Mucosa of rectum (tissue), 2 donors: ENCODE measurements at regions not wholly inside any gene's neighbourhood (a gene's known extent, or its start where the extent isn't known, plus 50 kb on each side); places are given as distances from the start of the nearest gene placed in this dataset.

ENCODE experiments used
- H3K27ac ChIP-seq, 2 donors: one replicate each; pipeline ENCODE4 v1.7.0; 2013; ENCODE audit warnings: inconsistent platforms in 2 of 2, low read depth in 2 of 2, low read length in 2 of 2
- H3K27me3 ChIP-seq, 2 donors: one replicate each; pipeline ENCODE4 v1.7.0; 2013; ENCODE audit warnings: low read length in 2 of 2; ENCODE audit not compliant: control insufficient read depth in 2 of 2, insufficient read depth in 2 of 2
- H3K36me3 ChIP-seq, 2 donors: one replicate each; pipeline ENCODE4 v1.7.0; 2013; ENCODE audit warnings: low read length in 2 of 2; ENCODE audit not compliant: control insufficient read depth in 2 of 2, insufficient read depth in 2 of 2
- H3K4me1 ChIP-seq, 2 donors: one replicate each; pipeline ENCODE4 v1.7.0; 2013; ENCODE audit warnings: low read length in 2 of 2, mild to moderate bottlenecking in 1 of 2; ENCODE audit not compliant: control insufficient read depth in 2 of 2, insufficient read depth in 2 of 2
- H3K4me3 ChIP-seq, 2 donors: one replicate each; pipeline ENCODE4 v1.7.0; 2013; ENCODE audit warnings: low read length in 2 of 2
- H3K9ac ChIP-seq, 2 donors: one replicate each; pipeline ENCODE4 v1.7.0; 2013; ENCODE audit warnings: low read length in 2 of 2, low read depth in 1 of 2, mild to moderate bottlenecking in 1 of 2
- H3K9me3 ChIP-seq, 2 donors: one replicate each; pipeline ENCODE4 v1.7.0; 2013; ENCODE audit warnings: low read length in 2 of 2; ENCODE audit not compliant: control insufficient read depth in 2 of 2
- donor health status: healthy.
- donor health status: Normal muscosa, but diverticular disease.

GRCh38 chr7:156223935-156224832, 411.9 kb upstream of the SHH start:
- Histone ChIP-seq H3K4me3 (no peak overlapping the region), H3K27ac (no peak overlapping the region), H3K9ac (no peak overlapping the region), H3K27me3 (no peaks in the 10 kb centered on the region), H3K4me1 (no peaks in the 10 kb centered on the region), H3K9me3 (peaks cover 0 to 3% of the 10 kb centered on the region in 2 donors), H3K36me3 (no peaks in the 10 kb centered on the region)

- no peaks in the 10 kb centered on the region for H3K9me3 ChIP-seq
- H3K27me3 ChIP-seq, result no peaks in the 10 kb centered on the region
- no peaks in the 10 kb centered on the region for H3K36me3 ChIP-seq
- no peak overlapping the region for H3K9ac ChIP-seq
- no peaks in the 10 kb centered on the region for H3K4me1 ChIP-seq
- H3K4me3 ChIP-seq, result no peak overlapping the region
- no peak overlapping the region for H3K27ac ChIP-seq
Measured at GRCh38 chr7:156222611-156223010, 410.3 kb upstream of the SHH start.

- no peaks in the 10 kb centered on the region for H3K9me3 ChIP-seq
- H3K27ac ChIP-seq, result no peak overlapping the region
- H3K36me3 ChIP-seq, result no peaks in the 10 kb centered on the region
- no peaks in the 10 kb centered on the region for H3K27me3 ChIP-seq
- H3K4me3 ChIP-seq, result no peak overlapping the region
- H3K4me1 ChIP-seq, result no peaks in the 10 kb centered on the region
- no peak overlapping the region for H3K9ac ChIP-seq
Measured at GRCh38 chr7:156222151-156222550, 409.9 kb upstream of the SHH start.

GRCh38 chr7:156220701-156221100, 408.4 kb upstream of the SHH start:
- H3K4me3 ChIP-seq, result no peak overlapping the region
- no peak overlapping the region for H3K9ac ChIP-seq
- H3K9me3 ChIP-seq, result no peaks in the 10 kb centered on the region
- no peaks in the 10 kb centered on the region for H3K4me1 ChIP-seq
- H3K27ac ChIP-seq, result no peak overlapping the region
- no peaks in the 10 kb centered on the region for H3K36me3 ChIP-seq
- no peaks in the 10 kb centered on the region for H3K27me3 ChIP-seq

GRCh38 chr7:156220078-156220605, 407.9 kb upstream of the SHH start:
- no peaks in the 10 kb centered on the region for H3K36me3 ChIP-seq
- no peak overlapping the region for H3K9ac ChIP-seq
- no peaks in the 10 kb centered on the region for H3K9me3 ChIP-seq
- no peaks in the 10 kb centered on the region for H3K27me3 ChIP-seq
- no peak overlapping the region for H3K27ac ChIP-seq
- H3K4me3 ChIP-seq, result no peak overlapping the region
- H3K4me1 ChIP-seq, result no peaks in the 10 kb centered on the region

- Histone ChIP-seq H3K4me3 (no peak overlapping the region), H3K9me3 (no peaks in the 10 kb centered on the region)
Measured at GRCh38 chr7:156219307-156220077, 407.2 kb upstream of the SHH start.

GRCh38 chr7:156218544-156219306, 406.5 kb upstream of the SHH start:
- H3K4me3 ChIP-seq, result no peak overlapping the region
- H3K36me3 ChIP-seq, result no peaks in the 10 kb centered on the region
- no peaks in the 10 kb centered on the region for H3K4me1 ChIP-seq
- H3K27me3 ChIP-seq, result no peaks in the 10 kb centered on the region
- no peaks in the 10 kb centered on the region for H3K9me3 ChIP-seq
- H3K27ac ChIP-seq, result no peak overlapping the region
- no peak overlapping the region for H3K9ac ChIP-seq

More at GRCh38 chr7:156219307-156220077, 407.2 kb upstream of the SHH start:
- Histone ChIP-seq H3K27ac (no peak overlapping the region), H3K9ac (no peak overlapping the region), H3K36me3 (no peaks in the 10 kb centered on the region), H3K4me1 (no peaks in the 10 kb centered on the region), H3K27me3 (no peaks in the 10 kb centered on the region)

- H3K27ac ChIP-seq, result no peak overlapping the region
- no peaks in the 10 kb centered on the region for H3K9me3 ChIP-seq
- no peaks in the 10 kb centered on the region for H3K4me1 ChIP-seq
- no peak overlapping the region for H3K4me3 ChIP-seq
- no peaks in the 10 kb centered on the region for H3K36me3 ChIP-seq
- no peaks in the 10 kb centered on the region for H3K27me3 ChIP-seq
- H3K9ac ChIP-seq, result no peak overlapping the region
Measured at GRCh38 chr7:156217803-156218202, 405.5 kb upstream of the SHH start.

- no peak overlapping the region for H3K4me3 ChIP-seq
- H3K27me3 ChIP-seq, result no peaks in the 10 kb centered on the region
- H3K4me1 ChIP-seq, result no peaks in the 10 kb centered on the region
- no peaks in the 10 kb centered on the region for H3K36me3 ChIP-seq
- no peaks in the 10 kb centered on the region for H3K9me3 ChIP-seq
- no peak overlapping the region for H3K27ac ChIP-seq
- H3K9ac ChIP-seq, result no peak overlapping the region
Measured at GRCh38 chr7:156209087-156209486, 396.8 kb upstream of the SHH start.
